ENCODE measurements at regions not wholly inside any gene's neighbourhood (a gene's known extent, or its start where the extent isn't known, plus 50 kb on each side); places are given as distances from the start of the nearest gene placed in this dataset.

- no peaks in the 10 kb centered on the region for H3K9me3 Mint-ChIP-seq (ENCODE audit: low read depth, unreplicated experiment)
- H3K27me3 Mint-ChIP-seq (ENCODE audit: unreplicated experiment), result no peaks in the 10 kb centered on the region
- no peak for DNase-seq
- TF ChIP-seq, protein P1, sequence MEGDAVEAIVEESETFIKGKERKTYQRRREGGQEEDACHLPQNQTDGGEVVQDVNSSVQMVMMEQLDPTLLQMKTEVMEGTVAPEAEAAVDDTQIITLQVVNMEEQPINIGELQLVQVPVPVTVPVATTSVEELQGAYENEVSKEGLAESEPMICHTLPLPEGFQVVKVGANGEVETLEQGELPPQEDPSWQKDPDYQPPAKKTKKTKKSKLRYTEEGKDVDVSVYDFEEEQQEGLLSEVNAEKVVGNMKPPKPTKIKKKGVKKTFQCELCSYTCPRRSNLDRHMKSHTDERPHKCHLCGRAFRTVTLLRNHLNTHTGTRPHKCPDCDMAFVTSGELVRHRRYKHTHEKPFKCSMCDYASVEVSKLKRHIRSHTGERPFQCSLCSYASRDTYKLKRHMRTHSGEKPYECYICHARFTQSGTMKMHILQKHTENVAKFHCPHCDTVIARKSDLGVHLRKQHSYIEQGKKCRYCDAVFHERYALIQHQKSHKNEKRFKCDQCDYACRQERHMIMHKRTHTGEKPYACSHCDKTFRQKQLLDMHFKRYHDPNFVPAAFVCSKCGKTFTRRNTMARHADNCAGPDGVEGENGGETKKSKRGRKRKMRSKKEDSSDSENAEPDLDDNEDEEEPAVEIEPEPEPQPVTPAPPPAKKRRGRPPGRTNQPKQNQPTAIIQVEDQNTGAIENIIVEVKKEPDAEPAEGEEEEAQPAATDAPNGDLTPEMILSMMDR (IDR thresholded peaks at IDR 0.05; ENCODE audit: unreplicated experiment), result no peak
- no peak overlapping the region for H3K27ac Mint-ChIP-seq (ENCODE audit: unreplicated experiment)
- no peaks in the 10 kb centered on the region for H3K4me1 Mint-ChIP-seq (ENCODE audit: low read depth, unreplicated experiment)
- CTCF ChIA-PET, result no interaction called here
- H3K4me3 Mint-ChIP-seq (ENCODE audit: low read depth, unreplicated experiment), result no peak overlapping the region
- BruUV-seq (replicated peaks), result no TSS peak
- intact Hi-C loops (cut with micrococcal nuclease; ENCODE audit: unreplicated experiment), result no loop called here
- no peaks in the 10 kb centered on the region for H3K36me3 Mint-ChIP-seq (ENCODE audit: insufficient read depth, unreplicated experiment)
Measured at GRCh38 chr21:27671207-27671606, 704.3 kb upstream of the ADAMTS5 start.

GRCh38 chr21:27653481-27653880, 686.6 kb upstream of the ADAMTS5 start:
- Mint-ChIP-seq H3K9me3 (ENCODE audit: low read depth, unreplicated experiment) (no peaks in the 10 kb centered on the region), H3K4me3 (ENCODE audit: low read depth, unreplicated experiment) (no peak overlapping the region), H3K36me3 (ENCODE audit: insufficient read depth, unreplicated experiment) (no peaks in the 10 kb centered on the region), H3K27ac (ENCODE audit: unreplicated experiment) (no peak overlapping the region), H3K4me1 (ENCODE audit: low read depth, unreplicated experiment) (peaks cover 14% of the 10 kb centered on the region), H3K27me3 (ENCODE audit: unreplicated experiment) (no peaks in the 10 kb centered on the region)
- intact Hi-C loops (cut with micrococcal nuclease; ENCODE audit: unreplicated experiment), result no loop called here
- DNase-seq, result no peak
- CTCF ChIA-PET, result no interaction called here
- TF ChIP-seq, protein P1 (IDR thresholded peaks at IDR 0.05; ENCODE audit: unreplicated experiment), result no peak
- BruUV-seq (replicated peaks), result no TSS peak

DNA sequence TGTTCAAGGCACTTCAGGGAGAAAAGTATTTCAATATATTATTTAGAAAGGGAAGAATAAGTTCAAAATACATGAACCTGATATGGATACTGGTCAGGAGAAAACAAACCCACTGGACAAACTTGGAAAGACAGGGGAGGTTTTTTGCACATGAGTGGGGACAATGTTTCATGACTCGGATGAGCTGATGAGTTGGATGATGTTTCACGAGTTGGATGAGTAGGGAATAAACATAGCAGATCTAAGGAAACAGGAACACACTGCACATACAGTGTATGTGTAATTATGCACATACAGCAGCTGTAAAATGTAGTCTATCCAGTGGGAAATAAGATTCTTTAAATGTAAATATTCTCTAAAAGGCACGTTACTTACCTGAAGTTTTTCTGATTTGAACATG, 682.9 kb upstream of the ADAMTS5 start:
- peaks cover 14% of the 10 kb centered on the region for H3K4me1 Mint-ChIP-seq (ENCODE audit: low read depth, unreplicated experiment)
- H3K27ac Mint-ChIP-seq (ENCODE audit: unreplicated experiment), result no peak overlapping the region

DNA sequence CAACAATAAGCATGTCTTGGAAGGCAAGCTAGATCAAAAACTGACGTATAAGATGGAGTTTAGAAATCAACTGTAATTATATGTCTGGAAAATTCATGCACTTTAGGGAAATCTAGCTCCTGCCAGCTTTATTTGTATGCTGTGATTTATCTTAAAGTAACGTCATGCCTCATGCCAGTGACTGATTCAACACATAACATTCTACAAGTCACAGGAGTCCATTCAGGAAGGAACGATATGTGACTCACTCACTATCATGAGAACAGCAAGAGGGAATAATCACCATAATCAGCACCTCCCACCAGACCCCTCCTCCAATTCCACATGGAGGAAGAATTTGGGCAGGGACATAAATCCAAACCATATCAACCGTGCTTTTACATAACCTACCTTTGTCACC, 682.4 kb upstream of the ADAMTS5 start:
- Mint-ChIP-seq H3K27ac (ENCODE audit: unreplicated experiment) (no peak overlapping the region), H3K27me3 (ENCODE audit: unreplicated experiment) (no peaks in the 10 kb centered on the region), H3K4me3 (ENCODE audit: low read depth, unreplicated experiment) (no peak overlapping the region), H3K36me3 (ENCODE audit: insufficient read depth, unreplicated experiment) (no peaks in the 10 kb centered on the region), H3K9me3 (ENCODE audit: low read depth, unreplicated experiment) (no peaks in the 10 kb centered on the region), H3K4me1 (ENCODE audit: low read depth, unreplicated experiment) (peaks cover 14% of the 10 kb centered on the region)
- CTCF ChIA-PET, result interaction anchor here (0.8 kb wide), 1 partner anchor 8 kb away, joined by 3 read pairs; no protein-coding TSS in a partner anchor
- TF ChIP-seq, protein P1 (IDR thresholded peaks at IDR 0.05; ENCODE audit: unreplicated experiment), result no peak
- intact Hi-C loops (cut with micrococcal nuclease; ENCODE audit: unreplicated experiment), result no loop called here
- DNase-seq, result no peak
- BruUV-seq (replicated peaks), result no TSS peak

More for the DNA sequence above, 682.9 kb upstream of the ADAMTS5 start:
- Mint-ChIP-seq H3K36me3 (ENCODE audit: insufficient read depth, unreplicated experiment) (no peaks in the 10 kb centered on the region), H3K27me3 (ENCODE audit: unreplicated experiment) (no peaks in the 10 kb centered on the region), H3K9me3 (ENCODE audit: low read depth, unreplicated experiment) (no peaks in the 10 kb centered on the region), H3K4me3 (ENCODE audit: low read depth, unreplicated experiment) (no peak overlapping the region)
- TF ChIP-seq, protein P1 (IDR thresholded peaks at IDR 0.05; ENCODE audit: unreplicated experiment), result no peak
- BruUV-seq (replicated peaks), result no TSS peak
- DNase-seq, result no peak
- CTCF ChIA-PET, result no interaction called here
- intact Hi-C loops (cut with micrococcal nuclease; ENCODE audit: unreplicated experiment), result no loop called here
